ENCODE measurements at regions not wholly inside any gene's neighbourhood (a gene's known extent, or its start where the extent isn't known, plus 50 kb on each side); places are given as distances from the start of the nearest gene placed in this dataset.
"Not testable (repeated sequence)": the region's sequence is repeated elsewhere in the genome, so short reads cannot be mapped to it uniquely, and the experiment has no call there.

DNA sequence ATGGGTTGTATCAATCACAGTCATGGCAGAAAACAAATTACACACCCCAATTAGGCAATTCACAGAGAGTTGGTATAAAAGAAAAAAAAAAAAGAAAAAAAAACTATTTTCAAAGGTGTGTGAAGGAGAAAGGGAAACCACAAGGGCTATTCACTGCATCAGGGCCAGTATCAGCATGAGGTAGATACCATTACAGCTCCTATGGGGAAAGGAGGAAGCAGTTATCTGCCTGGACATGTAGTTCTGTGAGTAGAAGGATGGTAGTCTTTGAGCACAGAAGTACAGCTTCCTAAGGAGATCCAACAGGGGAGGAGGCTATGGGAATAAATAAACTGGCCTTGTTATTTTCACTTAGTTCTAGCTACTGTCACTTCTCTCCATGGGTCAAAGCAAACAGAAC, 746.1 kb downstream of the LUZP2 start:
- Histone ChIP-seq H3K4me2 (ENCODE audit: low read length) (no peak overlapping the region), H3K36me3 (ENCODE audit: insufficient read depth, low read length) (no peaks in the 10 kb centered on the region), H3K9ac (ENCODE audit: low read depth, low read length) (no peak overlapping the region), H3K27me3 (ENCODE audit: control insufficient read depth, insufficient read depth, low read length) (no peaks in the 10 kb centered on the region), H3K4me3 (ENCODE audit: low read length) (no peak overlapping the region), H3K4me1 (ENCODE audit: control insufficient read depth, insufficient read depth, low read length) (no peaks in the 10 kb centered on the region), H3K9me3 (replicated peaks; ENCODE audit: low read length) (no peaks in the 10 kb centered on the region)

- Histone ChIP-seq H3K9ac (ENCODE audit: low read depth, low read length) (no peak overlapping the region), H3K27me3 (ENCODE audit: control insufficient read depth, insufficient read depth, low read length) (no peaks in the 10 kb centered on the region), H3K4me2 (ENCODE audit: low read length) (no peak overlapping the region), H3K4me3 (ENCODE audit: low read length) (no peak overlapping the region), H3K9me3 (replicated peaks; ENCODE audit: low read length) (no peaks in the 10 kb centered on the region), H3K36me3 (ENCODE audit: insufficient read depth, low read length) (no peaks in the 10 kb centered on the region), H3K4me1 (ENCODE audit: control insufficient read depth, insufficient read depth, low read length) (no peaks in the 10 kb centered on the region)
Observed at GRCh38 chr11:25244126-25244525, 747.3 kb downstream of the LUZP2 start.

- no peak overlapping the region for H3K9ac ChIP-seq (ENCODE audit: low read depth, low read length)
- no peak overlapping the region for H3K4me2 ChIP-seq (ENCODE audit: low read length)
- no peak overlapping the region for H3K4me3 ChIP-seq (ENCODE audit: low read length)
- H3K9me3 ChIP-seq (replicated peaks; ENCODE audit: low read length) = no peaks in the 10 kb centered on the region
- no peaks in the 10 kb centered on the region for H3K27me3 ChIP-seq (ENCODE audit: control insufficient read depth, insufficient read depth, low read length)
- no peaks in the 10 kb centered on the region for H3K36me3 ChIP-seq (ENCODE audit: insufficient read depth, low read length)
- H3K4me1 ChIP-seq (ENCODE audit: control insufficient read depth, insufficient read depth, low read length) = no peaks in the 10 kb centered on the region
Observed at GRCh38 chr11:25247336-25247735, 750.5 kb downstream of the LUZP2 start.

DNA sequence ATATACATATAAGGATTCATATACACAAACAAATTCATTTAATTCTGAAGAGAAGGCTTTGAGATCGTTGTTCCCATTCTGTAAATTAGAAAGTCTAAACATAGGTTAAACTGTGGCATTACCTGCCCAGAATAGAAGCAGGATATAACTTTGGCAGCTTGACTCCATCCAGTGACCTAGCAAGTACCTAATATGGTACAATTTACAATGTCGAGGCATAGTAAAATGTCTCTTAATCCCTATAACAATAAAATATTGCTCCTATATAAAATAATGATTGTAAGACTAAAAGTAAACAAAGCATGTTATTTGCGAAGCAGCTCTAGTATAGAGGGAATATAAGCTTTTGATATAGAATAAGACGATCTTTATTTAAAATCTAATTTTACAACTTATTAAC, 756.0 kb downstream of the LUZP2 start:
- Histone ChIP-seq H3K4me3 (ENCODE audit: low read length) (no peak overlapping the region), H3K4me2 (ENCODE audit: low read length) (no peak overlapping the region), H3K36me3 (ENCODE audit: insufficient read depth, low read length) (no peaks in the 10 kb centered on the region), H3K4me1 (ENCODE audit: control insufficient read depth, insufficient read depth, low read length) (no peaks in the 10 kb centered on the region), H3K9me3 (replicated peaks; ENCODE audit: low read length) (peaks cover 10% of the 10 kb centered on the region), H3K27me3 (ENCODE audit: control insufficient read depth, insufficient read depth, low read length) (no peaks in the 10 kb centered on the region), H3K9ac (ENCODE audit: low read depth, low read length) (no peak overlapping the region)

DNA sequence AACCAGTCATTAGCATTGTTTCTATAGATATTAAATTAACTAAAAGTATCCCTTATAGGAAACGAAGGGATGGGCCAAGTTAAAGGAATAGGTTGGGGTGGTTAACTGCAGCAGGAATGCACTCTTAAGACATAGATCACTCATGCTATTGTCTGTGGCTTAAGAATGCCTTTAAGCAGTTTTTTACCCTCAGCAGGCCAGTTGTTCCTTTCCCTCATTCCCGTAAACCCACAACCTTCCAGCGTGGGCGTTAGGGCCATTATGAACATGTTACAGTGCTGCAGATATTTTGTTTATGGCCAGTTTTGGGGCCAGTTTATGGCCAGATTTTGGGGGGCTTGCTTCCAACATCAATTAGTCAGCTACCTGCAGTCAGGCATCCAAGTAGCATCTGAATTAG, 767.0 kb downstream of the LUZP2 start:
- H3K9me3 ChIP-seq (replicated peaks; ENCODE audit: low read length); H3K4me3 ChIP-seq (ENCODE audit: low read length); H3K9ac ChIP-seq (ENCODE audit: low read depth, low read length); H3K4me1 ChIP-seq (ENCODE audit: control insufficient read depth, insufficient read depth, low read length); H3K27me3 ChIP-seq (ENCODE audit: control insufficient read depth, insufficient read depth, low read length); H3K4me2 ChIP-seq (ENCODE audit: low read length); H3K36me3 ChIP-seq (ENCODE audit: insufficient read depth, low read length): not testable (repeated sequence)

GRCh38 chr11:25271301-25271700, 774.4 kb downstream of the LUZP2 start:
- H3K9ac ChIP-seq (ENCODE audit: low read depth, low read length) = no peak overlapping the region
- no peak overlapping the region for H3K4me2 ChIP-seq (ENCODE audit: low read length)
- no peaks in the 10 kb centered on the region for H3K4me1 ChIP-seq (ENCODE audit: control insufficient read depth, insufficient read depth, low read length)
- no peaks in the 10 kb centered on the region for H3K36me3 ChIP-seq (ENCODE audit: insufficient read depth, low read length)
- no peaks in the 10 kb centered on the region for H3K9me3 ChIP-seq (replicated peaks; ENCODE audit: low read length)
- no peaks in the 10 kb centered on the region for H3K27me3 ChIP-seq (ENCODE audit: control insufficient read depth, insufficient read depth, low read length)
- no peak overlapping the region for H3K4me3 ChIP-seq (ENCODE audit: low read length)

GRCh38 chr11:25272214-25272613, 775.4 kb downstream of the LUZP2 start:
- H3K9me3 ChIP-seq (replicated peaks; ENCODE audit: low read length) = no peaks in the 10 kb centered on the region
- H3K9ac ChIP-seq (ENCODE audit: low read depth, low read length) = no peak overlapping the region
- H3K4me3 ChIP-seq (ENCODE audit: low read length) = no peak overlapping the region
- H3K27me3 ChIP-seq (ENCODE audit: control insufficient read depth, insufficient read depth, low read length) = no peaks in the 10 kb centered on the region
- no peaks in the 10 kb centered on the region for H3K36me3 ChIP-seq (ENCODE audit: insufficient read depth, low read length)
- H3K4me2 ChIP-seq (ENCODE audit: low read length) = no peak overlapping the region
- no peaks in the 10 kb centered on the region for H3K4me1 ChIP-seq (ENCODE audit: control insufficient read depth, insufficient read depth, low read length)

GRCh38 chr11:25280821-25281220, 784.0 kb downstream of the LUZP2 start:
- not testable (repeated sequence) for H3K9ac ChIP-seq (ENCODE audit: low read depth, low read length); H3K4me1 ChIP-seq (ENCODE audit: control insufficient read depth, insufficient read depth, low read length); H3K9me3 ChIP-seq (replicated peaks; ENCODE audit: low read length); H3K27me3 ChIP-seq (ENCODE audit: control insufficient read depth, insufficient read depth, low read length); H3K36me3 ChIP-seq (ENCODE audit: insufficient read depth, low read length); H3K4me3 ChIP-seq (ENCODE audit: low read length); H3K4me2 ChIP-seq (ENCODE audit: low read length)

- no peaks in the 10 kb centered on the region for H3K27me3 ChIP-seq (ENCODE audit: control insufficient read depth, insufficient read depth, low read length)
- no peaks in the 10 kb centered on the region for H3K4me1 ChIP-seq (ENCODE audit: control insufficient read depth, insufficient read depth, low read length)
Observed at GRCh38 chr11:25293166-25293565, 796.3 kb downstream of the LUZP2 start.

GRCh38 chr11:25298450-25298849, 801.6 kb downstream of the LUZP2 start:
- Histone ChIP-seq H3K9ac (ENCODE audit: low read depth, low read length) (no peak overlapping the region), H3K9me3 (replicated peaks; ENCODE audit: low read length) (peaks cover 4% of the 10 kb centered on the region), H3K4me1 (ENCODE audit: control insufficient read depth, insufficient read depth, low read length) (no peaks in the 10 kb centered on the region), H3K27me3 (ENCODE audit: control insufficient read depth, insufficient read depth, low read length) (no peaks in the 10 kb centered on the region), H3K4me2 (ENCODE audit: low read length) (no peak overlapping the region), H3K4me3 (ENCODE audit: low read length) (no peak overlapping the region), H3K36me3 (ENCODE audit: insufficient read depth, low read length) (no peaks in the 10 kb centered on the region)

More at GRCh38 chr11:25293166-25293565, 796.3 kb downstream of the LUZP2 start:
- H3K4me3 ChIP-seq (ENCODE audit: low read length) = no peak overlapping the region
- no peaks in the 10 kb centered on the region for H3K36me3 ChIP-seq (ENCODE audit: insufficient read depth, low read length)
- H3K9ac ChIP-seq (ENCODE audit: low read depth, low read length) = no peak overlapping the region
- H3K4me2 ChIP-seq (ENCODE audit: low read length) = no peak overlapping the region
- H3K9me3 ChIP-seq (replicated peaks; ENCODE audit: low read length) = no peaks in the 10 kb centered on the region

DNA sequence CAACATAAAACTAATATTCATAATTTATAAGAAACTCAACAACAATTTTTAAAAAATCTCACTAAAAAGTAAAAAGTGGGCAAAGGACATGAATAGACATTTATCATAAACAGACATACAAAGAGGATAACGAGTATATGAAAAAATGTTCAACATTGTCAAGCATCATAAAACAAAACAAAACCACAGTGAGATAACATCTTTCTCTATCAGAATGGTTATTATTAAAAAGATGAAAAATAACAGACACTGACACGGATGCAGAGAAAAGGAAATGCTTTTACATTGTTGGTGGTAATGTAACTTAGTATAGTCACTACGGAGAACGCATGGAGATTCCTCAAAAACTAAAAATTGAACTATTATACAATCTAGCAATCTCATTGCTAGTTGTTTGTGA, 813.0 kb downstream of the LUZP2 start:
- Histone ChIP-seq H3K9me3 (replicated peaks; ENCODE audit: low read length) (peaks cover 5% of the 10 kb centered on the region), H3K4me3 (ENCODE audit: low read length) (no peak overlapping the region), H3K9ac (ENCODE audit: low read depth, low read length) (no peak overlapping the region), H3K4me1 (ENCODE audit: control insufficient read depth, insufficient read depth, low read length) (no peaks in the 10 kb centered on the region), H3K4me2 (ENCODE audit: low read length) (no peak overlapping the region), H3K27me3 (ENCODE audit: control insufficient read depth, insufficient read depth, low read length) (no peaks in the 10 kb centered on the region), H3K36me3 (ENCODE audit: insufficient read depth, low read length) (no peaks in the 10 kb centered on the region)

GRCh38 chr11:25317216-25317615, 820.4 kb downstream of the LUZP2 start:
- Histone ChIP-seq H3K36me3 (ENCODE audit: insufficient read depth, low read length) (no peaks in the 10 kb centered on the region), H3K4me1 (ENCODE audit: control insufficient read depth, insufficient read depth, low read length) (no peaks in the 10 kb centered on the region), H3K9me3 (replicated peaks; ENCODE audit: low read length) (no peaks in the 10 kb centered on the region), H3K4me3 (ENCODE audit: low read length) (no peak overlapping the region), H3K9ac (ENCODE audit: low read depth, low read length) (no peak overlapping the region), H3K4me2 (ENCODE audit: low read length) (no peak overlapping the region), H3K27me3 (ENCODE audit: control insufficient read depth, insufficient read depth, low read length) (no peaks in the 10 kb centered on the region)
